Uterus (tissue), 2 donors: ENCODE measurements at regions not wholly inside any gene's neighbourhood (a gene's known extent, or its start where the extent isn't known, plus 50 kb on each side); places are given as distances from the start of the nearest gene placed in this dataset.

Experiments used
- CTCF ChIP-seq, 4 experiments: fragments of 200-600 bp in 2 of 4; fragments of 450-650 bp in 2 of 4; sonication (generic) in 2 of 4; IDR thresholded peaks; one replicate each; pipeline ENCODE4 v1.5.1; 2016 to 2019; ENCODE audit warnings: antibody characterized with exemption in 4 of 4, mild to moderate bottlenecking in 2 of 4, moderate library complexity in 1 of 4
- POLR2A ChIP-seq, 2 donors: fragments of 450-650 bp; IDR thresholded peaks; one replicate each; pipeline ENCODE4 v1.6.1; 2016; ENCODE audit warnings: antibody characterized with exemption in 2 of 2, mild to moderate bottlenecking in 1 of 2, moderate library complexity in 1 of 2

GRCh38 chr1:24980836-24981630 lies 51.0 kb upstream of the RUNX3 start:
- no peak for TF ChIP-seq CTCF (IDR thresholded peaks at IDR 0.05)
- TF ChIP-seq POLR2A (IDR thresholded peaks at IDR 0.05): no peak
